OCI-LY1 (cell line): ENCODE measurements at regions not wholly inside any gene's neighbourhood (a gene's known extent, or its start where the extent isn't known, plus 50 kb on each side); places are given as distances from the start of the nearest gene placed in this dataset.

Experiments
- EZH2 ChIP-seq: fragments of 200-600 bp; sonication (generic), shearing (Covaris generic); IDR thresholded peaks from 2 replicates; pipeline ENCODE4 v1.8.0; 2017; ENCODE audit warnings: borderline replicate concordance, mixed run types, mild to moderate bottlenecking, antibody characterized with exemption, low read length, moderate library complexity, mixed read lengths
- TF ChIP-seq, protein P1 (sequence below): fragments of 200-600 bp; sonication (generic), shearing (Covaris generic); IDR thresholded peaks from 2 replicates; pipeline ENCODE4 v1.5.1; 2017; ENCODE audit warnings: mild to moderate bottlenecking, antibody characterized with exemption, low read length, moderate library complexity, mixed read lengths

DNA sequence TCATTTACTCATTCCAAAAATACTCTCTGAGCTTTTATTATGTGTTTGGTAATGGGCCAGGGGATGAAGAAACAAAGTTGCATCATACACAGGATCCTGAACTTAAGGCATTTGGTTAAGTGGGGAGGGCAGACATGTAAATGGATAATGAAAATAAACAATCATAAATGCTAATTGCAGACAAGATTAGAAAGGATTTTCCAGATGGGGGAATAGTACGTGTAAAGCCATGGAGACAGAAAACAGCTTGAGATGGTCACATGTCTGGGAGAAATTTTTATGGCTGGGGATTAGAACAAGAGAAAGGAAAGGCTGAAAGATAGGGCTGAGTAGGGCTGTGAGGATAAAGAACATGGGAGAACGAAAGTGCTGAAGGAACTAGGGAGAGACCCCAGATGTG, 534.3 kb upstream of the LARGE1 start:
- TF ChIP-seq, protein P1, sequence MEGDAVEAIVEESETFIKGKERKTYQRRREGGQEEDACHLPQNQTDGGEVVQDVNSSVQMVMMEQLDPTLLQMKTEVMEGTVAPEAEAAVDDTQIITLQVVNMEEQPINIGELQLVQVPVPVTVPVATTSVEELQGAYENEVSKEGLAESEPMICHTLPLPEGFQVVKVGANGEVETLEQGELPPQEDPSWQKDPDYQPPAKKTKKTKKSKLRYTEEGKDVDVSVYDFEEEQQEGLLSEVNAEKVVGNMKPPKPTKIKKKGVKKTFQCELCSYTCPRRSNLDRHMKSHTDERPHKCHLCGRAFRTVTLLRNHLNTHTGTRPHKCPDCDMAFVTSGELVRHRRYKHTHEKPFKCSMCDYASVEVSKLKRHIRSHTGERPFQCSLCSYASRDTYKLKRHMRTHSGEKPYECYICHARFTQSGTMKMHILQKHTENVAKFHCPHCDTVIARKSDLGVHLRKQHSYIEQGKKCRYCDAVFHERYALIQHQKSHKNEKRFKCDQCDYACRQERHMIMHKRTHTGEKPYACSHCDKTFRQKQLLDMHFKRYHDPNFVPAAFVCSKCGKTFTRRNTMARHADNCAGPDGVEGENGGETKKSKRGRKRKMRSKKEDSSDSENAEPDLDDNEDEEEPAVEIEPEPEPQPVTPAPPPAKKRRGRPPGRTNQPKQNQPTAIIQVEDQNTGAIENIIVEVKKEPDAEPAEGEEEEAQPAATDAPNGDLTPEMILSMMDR = no peak
- TF ChIP-seq EZH2 = no peak
